Upper lobe of right lung (tissue), 1 donor: ENCODE measurements at regions not wholly inside any gene's neighbourhood (a gene's known extent, or its start where the extent isn't known, plus 50 kb on each side); places are given as distances from the start of the nearest gene placed in this dataset.
"Not testable (repeated sequence)": the region's sequence is repeated elsewhere in the genome, so short reads cannot be mapped to it uniquely, and the experiment has no call there.

Experiments
- ATAC-seq: fragments of 200-7000 bp; cut with Tn5 transposase; one replicate; pipeline ENCODE4 v1.9.1; 2020; ENCODE audit warnings: mild to moderate bottlenecking, moderate library complexity
- DNase-seq: peaks from one replicate; pipeline ENCODE4 v3.0.0-alpha.2; 2020
- H3K27ac ChIP-seq: fragments of 200-600 bp; one replicate; pipeline ENCODE4 v1.8.0; 2022
- H3K27me3 ChIP-seq: fragments of 200-600 bp; one replicate; pipeline ENCODE4 v1.8.0; 2022; ENCODE audit warnings: mild to moderate bottlenecking
- H3K36me3 ChIP-seq: fragments of 200-600 bp; one replicate; pipeline ENCODE4 v1.8.0; 2022
- H3K4me1 ChIP-seq: fragments of 200-600 bp; one replicate; pipeline ENCODE4 v1.8.0; 2022
- H3K4me3 ChIP-seq: fragments of 200-600 bp; one replicate; pipeline ENCODE4 v1.8.0; 2022; ENCODE audit warnings: mild to moderate bottlenecking
- H3K9me3 ChIP-seq: fragments of 200-600 bp; one replicate; pipeline ENCODE4 v1.8.0; 2022
- CTCF ChIP-seq: fragments of 200-600 bp; IDR thresholded peaks from one replicate; pipeline ENCODE4 v1.8.0; 2022; ENCODE audit warnings: antibody characterized with exemption
- intact Hi-C: fragments of 100-400 bp; cut with DNase I; formaldehyde crosslinking; loops from one replicate; pipeline ENCODE4 v1.11.0; 2022
- donor health status: DM: no; HTN: yes; CAD: no; lungs with severe emphysema.

GRCh38 chr5:16364910-16365309, 100.7 kb downstream of the ZNF622 start:
- Histone ChIP-seq H3K27me3 (no peaks in the 10 kb centered on the region), H3K27ac (no peak overlapping the region), H3K4me1 (no peaks in the 10 kb centered on the region), H3K9me3 (no peaks in the 10 kb centered on the region), H3K36me3 (no peaks in the 10 kb centered on the region), H3K4me3 (no peak overlapping the region)
- intact Hi-C loops = no loop called here
- TF ChIP-seq CTCF = no peak
- DNase-seq (no peak), ATAC-seq (no peak)

- H3K9me3 ChIP-seq, DNase-seq, H3K36me3 ChIP-seq, H3K4me3 ChIP-seq, H3K27ac ChIP-seq, H3K27me3 ChIP-seq, intact Hi-C loops, ATAC-seq, H3K4me1 ChIP-seq: not testable (repeated sequence)
Measured at GRCh38 chr5:16353439-16353838, 112.2 kb downstream of the ZNF622 start.

GRCh38 chr5:16350816-16351215, 114.8 kb downstream of the ZNF622 start:
- Histone ChIP-seq H3K4me3 (no peak overlapping the region), H3K27ac (no peak overlapping the region), H3K36me3 (no peaks in the 10 kb centered on the region), H3K27me3 (no peaks in the 10 kb centered on the region), H3K9me3 (no peaks in the 10 kb centered on the region), H3K4me1 (no peaks in the 10 kb centered on the region)
- DNase-seq (no peak), ATAC-seq (no peak)
- intact Hi-C loops = no loop called here
- no peak for TF ChIP-seq CTCF

GRCh38 chr5:16346380-16346779, 119.2 kb downstream of the ZNF622 start:
- ATAC-seq (no peak), DNase-seq (no peak)
- no peak overlapping the region for H3K27ac ChIP-seq
- H3K27me3 ChIP-seq = no peaks in the 10 kb centered on the region
- H3K4me3 ChIP-seq = no peak overlapping the region
- H3K9me3 ChIP-seq = no peaks in the 10 kb centered on the region
- no peaks in the 10 kb centered on the region for H3K36me3 ChIP-seq
- no peaks in the 10 kb centered on the region for H3K4me1 ChIP-seq
- TF ChIP-seq CTCF = no peak
- intact Hi-C loops = no loop called here

- no peak for TF ChIP-seq CTCF
- no peaks in the 10 kb centered on the region for H3K36me3 ChIP-seq
- H3K9me3 ChIP-seq = no peaks in the 10 kb centered on the region
- ATAC-seq (no peak), DNase-seq (no peak)
- no peak overlapping the region for H3K4me3 ChIP-seq
- H3K27me3 ChIP-seq = no peaks in the 10 kb centered on the region
- no peak overlapping the region for H3K27ac ChIP-seq
- intact Hi-C loops = no loop called here
- H3K4me1 ChIP-seq = no peaks in the 10 kb centered on the region
Measured at GRCh38 chr5:16345454-16345853, 120.1 kb downstream of the ZNF622 start.

- no peak overlapping the region for H3K4me3 ChIP-seq
- intact Hi-C loops = no loop called here
- no peaks in the 10 kb centered on the region for H3K36me3 ChIP-seq
- DNase-seq = no peak
- H3K9me3 ChIP-seq = no peaks in the 10 kb centered on the region
- ATAC-seq = no peak
- no peaks in the 10 kb centered on the region for H3K27me3 ChIP-seq
- H3K4me1 ChIP-seq = no peaks in the 10 kb centered on the region
- H3K27ac ChIP-seq = no peak overlapping the region
- TF ChIP-seq CTCF = no peak
Measured at GRCh38 chr5:16326137-16326536, 139.5 kb downstream of the ZNF622 start.
